MG63 (cell line): ENCODE measurements at regions not wholly inside any gene's neighbourhood (a gene's known extent, or its start where the extent isn't known, plus 50 kb on each side); places are given as distances from the start of the nearest gene placed in this dataset.

ENCODE experiments used
- DNase-seq: peaks from one replicate; pipeline ENCODE4 v3.0.0-alpha.2; 2020
- H3K27me3 ChIP-seq: fragments of 250-450 bp; sonication (Bioruptor Pico); 2 replicates; pipeline ENCODE4 v1.5.1; 2020; ENCODE audit warnings: mild to moderate bottlenecking, moderate library complexity
- H3K36me3 ChIP-seq: fragments of 250-450 bp; sonication (Bioruptor Pico); 2 replicates; pipeline ENCODE4 v1.5.1; 2020; ENCODE audit warnings: mild to moderate bottlenecking, moderate library complexity
- H3K4me3 ChIP-seq: fragments of 250-450 bp; sonication (Bioruptor Pico); 2 replicates; pipeline ENCODE4 v1.5.1; 2020; ENCODE audit warnings: mild to moderate bottlenecking, moderate library complexity
- H3K9me3 ChIP-seq: fragments of 250-450 bp; sonication (Bioruptor Pico); 2 replicates; pipeline ENCODE4 v1.5.1; 2020; ENCODE audit warnings: mild to moderate bottlenecking, moderate library complexity

GRCh38 chr14:94940263-94940993, 170.5 kb upstream of the GSC start:
- no peak overlapping the region for H3K4me3 ChIP-seq
- no peaks in the 10 kb centered on the region for H3K27me3 ChIP-seq
- H3K9me3 ChIP-seq = no peaks in the 10 kb centered on the region
- no peaks in the 10 kb centered on the region for H3K36me3 ChIP-seq
- no peak for DNase-seq

GRCh38 chr14:94938016-94938415, 168.1 kb upstream of the GSC start:
- DNase-seq = no peak
- Histone ChIP-seq H3K27me3 (no peaks in the 10 kb centered on the region), H3K9me3 (no peaks in the 10 kb centered on the region), H3K36me3 (no peaks in the 10 kb centered on the region), H3K4me3 (no peak overlapping the region)

GRCh38 chr14:94936901-94937685, 167.2 kb upstream of the GSC start:
- Histone ChIP-seq H3K9me3 (no peaks in the 10 kb centered on the region), H3K27me3 (no peaks in the 10 kb centered on the region), H3K4me3 (no peak overlapping the region), H3K36me3 (no peaks in the 10 kb centered on the region)
- DNase-seq = no peak

GRCh38 chr14:94936401-94936892, 166.5 kb upstream of the GSC start:
- H3K27me3 ChIP-seq = no peaks in the 10 kb centered on the region
- no peak overlapping the region for H3K4me3 ChIP-seq
- no peaks in the 10 kb centered on the region for H3K9me3 ChIP-seq
- no peaks in the 10 kb centered on the region for H3K36me3 ChIP-seq
- no peak for DNase-seq

- H3K9me3 ChIP-seq = no peaks in the 10 kb centered on the region
- no peak for DNase-seq
- no peaks in the 10 kb centered on the region for H3K27me3 ChIP-seq
- no peak overlapping the region for H3K4me3 ChIP-seq
- no peaks in the 10 kb centered on the region for H3K36me3 ChIP-seq
These were observed 165.9 kb upstream of the GSC start for GRCh38 chr14:94935706-94936300.

- H3K36me3 ChIP-seq = no peaks in the 10 kb centered on the region
- DNase-seq = no peak
- H3K9me3 ChIP-seq = no peaks in the 10 kb centered on the region
These were observed 164.4 kb upstream of the GSC start for GRCh38 chr14:94934276-94934810.

GRCh38 chr14:94933486-94933885, 163.6 kb upstream of the GSC start:
- Histone ChIP-seq H3K36me3 (no peaks in the 10 kb centered on the region), H3K9me3 (no peaks in the 10 kb centered on the region), H3K27me3 (no peaks in the 10 kb centered on the region), H3K4me3 (no peak overlapping the region)
- DNase-seq = no peak

More at GRCh38 chr14:94934276-94934810, 164.4 kb upstream of the GSC start:
- Histone ChIP-seq H3K27me3 (no peaks in the 10 kb centered on the region), H3K4me3 (no peak overlapping the region)

GRCh38 chr14:94932589-94932988, 162.7 kb upstream of the GSC start:
- H3K9me3 ChIP-seq = no peaks in the 10 kb centered on the region

GRCh38 chr14:94930690-94931089, 160.8 kb upstream of the GSC start:
- no peaks in the 10 kb centered on the region for H3K36me3 ChIP-seq
- no peaks in the 10 kb centered on the region for H3K9me3 ChIP-seq
- H3K27me3 ChIP-seq = no peaks in the 10 kb centered on the region
- no peak overlapping the region for H3K4me3 ChIP-seq
- no peak for DNase-seq

More at GRCh38 chr14:94932589-94932988, 162.7 kb upstream of the GSC start:
- Histone ChIP-seq H3K4me3 (no peak overlapping the region), H3K27me3 (no peaks in the 10 kb centered on the region), H3K36me3 (no peaks in the 10 kb centered on the region)
- no peak for DNase-seq

- H3K27me3 ChIP-seq = no peaks in the 10 kb centered on the region
- no peaks in the 10 kb centered on the region for H3K36me3 ChIP-seq
- H3K4me3 ChIP-seq = no peak overlapping the region
- DNase-seq = no peak
- H3K9me3 ChIP-seq = no peaks in the 10 kb centered on the region
These were observed 159.4 kb upstream of the GSC start for GRCh38 chr14:94929354-94929753.

- Histone ChIP-seq H3K27me3 (no peaks in the 10 kb centered on the region), H3K9me3 (no peaks in the 10 kb centered on the region), H3K4me3 (no peak overlapping the region), H3K36me3 (no peaks in the 10 kb centered on the region)
- no peak for DNase-seq
These were observed 156.3 kb upstream of the GSC start for GRCh38 chr14:94926176-94926575.

- no peak for DNase-seq
- Histone ChIP-seq H3K9me3 (no peaks in the 10 kb centered on the region), H3K4me3 (no peak overlapping the region), H3K27me3 (no peaks in the 10 kb centered on the region), H3K36me3 (no peaks in the 10 kb centered on the region)
These were observed 155.7 kb upstream of the GSC start for GRCh38 chr14:94925416-94926173.

- Histone ChIP-seq H3K27me3 (no peaks in the 10 kb centered on the region), H3K9me3 (no peaks in the 10 kb centered on the region), H3K36me3 (no peaks in the 10 kb centered on the region), H3K4me3 (no peak overlapping the region)
- no peak for DNase-seq
These were observed 154.3 kb upstream of the GSC start for GRCh38 chr14:94924189-94924588.

- H3K9me3 ChIP-seq = no peaks in the 10 kb centered on the region
- H3K36me3 ChIP-seq = no peaks in the 10 kb centered on the region
- H3K4me3 ChIP-seq = no peak overlapping the region
- no peak for DNase-seq
- no peaks in the 10 kb centered on the region for H3K27me3 ChIP-seq
These were observed 153.9 kb upstream of the GSC start for GRCh38 chr14:94923786-94924185.

GRCh38 chr14:94922595-94923239, 152.8 kb upstream of the GSC start:
- no peak for DNase-seq
- H3K36me3 ChIP-seq = no peaks in the 10 kb centered on the region
- H3K9me3 ChIP-seq = no peaks in the 10 kb centered on the region
- no peaks in the 10 kb centered on the region for H3K27me3 ChIP-seq
- H3K4me3 ChIP-seq = no peak overlapping the region

GRCh38 chr14:94921882-94922585, 152.1 kb upstream of the GSC start:
- Histone ChIP-seq H3K9me3 (no peaks in the 10 kb centered on the region), H3K36me3 (no peaks in the 10 kb centered on the region), H3K27me3 (no peaks in the 10 kb centered on the region), H3K4me3 (no peak overlapping the region)
- DNase-seq = no peak
